ENCODE measurements at regions not wholly inside any gene's neighbourhood (a gene's known extent, or its start where the extent isn't known, plus 50 kb on each side); places are given as distances from the start of the nearest gene placed in this dataset.
"Not testable (repeated sequence)": the region's sequence is repeated elsewhere in the genome, so short reads cannot be mapped to it uniquely, and the experiment has no call there.

DNA sequence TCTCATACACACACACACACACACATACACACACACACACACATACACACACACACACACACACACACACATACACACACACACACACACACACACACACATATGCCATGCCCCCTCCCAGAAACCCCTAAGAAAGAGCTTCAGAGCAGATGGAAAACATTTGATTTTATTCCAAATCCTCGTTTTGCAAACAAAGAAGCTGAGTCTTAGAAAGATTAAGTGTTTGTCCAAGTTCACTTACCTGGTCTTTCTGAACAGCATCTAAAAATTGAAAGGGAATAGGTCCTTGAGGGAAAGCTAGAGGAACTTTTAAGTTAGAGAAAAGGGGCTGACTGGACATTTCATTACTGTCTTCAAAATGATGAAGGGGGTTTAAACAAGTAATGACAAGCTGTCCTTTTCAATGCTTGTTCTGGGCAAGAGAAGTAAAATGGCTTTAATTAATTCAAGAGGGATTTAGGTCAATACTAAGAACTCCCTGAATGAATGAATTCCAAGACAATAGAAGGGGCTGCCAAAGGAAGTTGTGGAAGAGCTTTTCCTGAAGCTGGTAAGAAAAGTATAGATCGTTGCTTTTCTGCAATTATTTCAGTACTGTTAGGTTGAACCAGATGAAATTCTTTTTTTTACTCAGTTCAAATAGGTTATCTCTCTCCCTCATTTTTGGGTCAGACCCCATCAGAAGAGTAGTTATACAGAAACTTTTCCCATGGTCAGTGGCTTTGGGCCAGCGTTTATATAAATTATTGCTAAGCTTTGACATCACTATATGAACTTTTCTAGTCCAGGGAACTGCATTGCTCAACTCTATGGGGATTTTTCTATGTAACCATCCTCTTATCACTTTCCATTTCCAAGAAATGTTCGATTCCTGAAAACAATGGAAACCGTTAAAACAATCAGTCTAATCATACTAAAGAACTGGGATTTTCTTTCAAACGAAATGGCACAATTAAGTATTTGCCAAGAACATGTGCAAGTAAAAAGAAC is 261.4 kb downstream of the MTERF1 start:
- Histone ChIP-seq H3K27ac (no peak overlapping the region), H3K9me3 (no peaks in the 10 kb centered on the region), H3K4me3 (no peak overlapping the region), H3K36me3 (no peaks in the 10 kb centered on the region), H3K4me1 (no peaks in the 10 kb centered on the region), H3K27me3 (no peaks in the 10 kb centered on the region)
- intact Hi-C loops (cut with DNase I; ENCODE audit: low total_unique reads): no loop called here
- TF ChIP-seq POLR2AphosphoS5 (IDR thresholded peaks at IDR 0.05) (no peak), POLR2A (IDR thresholded peaks at IDR 0.05) (no peak)
- TF ChIP-seq, protein P1, sequence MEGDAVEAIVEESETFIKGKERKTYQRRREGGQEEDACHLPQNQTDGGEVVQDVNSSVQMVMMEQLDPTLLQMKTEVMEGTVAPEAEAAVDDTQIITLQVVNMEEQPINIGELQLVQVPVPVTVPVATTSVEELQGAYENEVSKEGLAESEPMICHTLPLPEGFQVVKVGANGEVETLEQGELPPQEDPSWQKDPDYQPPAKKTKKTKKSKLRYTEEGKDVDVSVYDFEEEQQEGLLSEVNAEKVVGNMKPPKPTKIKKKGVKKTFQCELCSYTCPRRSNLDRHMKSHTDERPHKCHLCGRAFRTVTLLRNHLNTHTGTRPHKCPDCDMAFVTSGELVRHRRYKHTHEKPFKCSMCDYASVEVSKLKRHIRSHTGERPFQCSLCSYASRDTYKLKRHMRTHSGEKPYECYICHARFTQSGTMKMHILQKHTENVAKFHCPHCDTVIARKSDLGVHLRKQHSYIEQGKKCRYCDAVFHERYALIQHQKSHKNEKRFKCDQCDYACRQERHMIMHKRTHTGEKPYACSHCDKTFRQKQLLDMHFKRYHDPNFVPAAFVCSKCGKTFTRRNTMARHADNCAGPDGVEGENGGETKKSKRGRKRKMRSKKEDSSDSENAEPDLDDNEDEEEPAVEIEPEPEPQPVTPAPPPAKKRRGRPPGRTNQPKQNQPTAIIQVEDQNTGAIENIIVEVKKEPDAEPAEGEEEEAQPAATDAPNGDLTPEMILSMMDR (IDR thresholded peaks at IDR 0.05): no peak
- no peak for DNase-seq (ENCODE audit: low spot score in 2 of 2)

DNA sequence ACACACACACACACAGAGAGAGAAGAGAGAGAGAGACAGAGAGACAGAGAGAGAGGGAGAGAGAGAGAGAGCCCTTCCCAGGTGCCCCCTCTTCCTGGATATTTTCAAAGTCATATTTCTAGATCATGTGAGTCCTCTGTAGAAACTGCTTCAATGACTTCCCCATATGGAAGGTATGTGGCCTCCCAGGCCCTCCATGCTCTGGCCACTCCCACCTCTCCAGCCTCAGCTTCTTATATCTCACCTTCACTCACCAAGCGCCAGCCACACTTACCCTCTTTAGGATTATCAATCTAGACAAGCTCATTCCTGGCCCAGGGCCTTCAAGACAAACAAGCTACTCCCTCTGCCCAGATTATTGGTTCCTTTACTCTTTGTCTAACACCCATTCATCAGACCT is 259.7 kb downstream of the MTERF1 start:
- Histone ChIP-seq H3K36me3 (no peaks in the 10 kb centered on the region), H3K9me3 (no peaks in the 10 kb centered on the region), H3K27ac (no peak overlapping the region), H3K27me3 (no peaks in the 10 kb centered on the region), H3K4me3 (no peak overlapping the region), H3K4me1 (no peaks in the 10 kb centered on the region)
- DNase-seq (ENCODE audit: low spot score in 2 of 2): no peak
- intact Hi-C loops (cut with DNase I; ENCODE audit: low total_unique reads): no loop called here
- TF ChIP-seq POLR2AphosphoS5 (IDR thresholded peaks at IDR 0.05) (no peak), POLR2A (IDR thresholded peaks at IDR 0.05) (no peak)
- TF ChIP-seq, protein P1 (IDR thresholded peaks at IDR 0.05): no peak

DNA sequence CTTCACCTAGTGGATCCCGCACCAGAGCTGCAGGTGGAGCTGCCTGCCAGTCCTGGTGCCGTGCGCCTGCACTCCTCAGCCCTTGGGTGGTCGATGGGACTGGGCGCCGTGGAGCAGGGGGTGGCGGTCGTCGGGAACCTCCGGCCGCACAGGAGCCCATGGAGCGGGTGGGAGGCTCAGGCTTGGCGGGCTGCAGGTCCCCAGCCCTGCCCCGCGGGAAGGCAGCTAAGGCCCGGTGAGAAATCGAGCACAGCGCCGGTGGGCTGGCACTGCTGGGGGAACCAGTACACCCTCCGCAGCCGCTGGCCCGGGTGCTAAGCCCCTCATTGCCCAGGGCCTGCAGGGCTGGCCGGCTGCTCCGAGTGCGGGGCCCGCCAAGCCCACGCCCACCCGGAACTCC is 253.2 kb downstream of the MTERF1 start:
- H3K36me3 ChIP-seq; intact Hi-C loops (cut with DNase I; ENCODE audit: low total_unique reads); H3K4me3 ChIP-seq; H3K27me3 ChIP-seq; H3K27ac ChIP-seq; H3K4me1 ChIP-seq; DNase-seq (ENCODE audit: low spot score in 2 of 2); H3K9me3 ChIP-seq: not testable (repeated sequence)

DNA sequence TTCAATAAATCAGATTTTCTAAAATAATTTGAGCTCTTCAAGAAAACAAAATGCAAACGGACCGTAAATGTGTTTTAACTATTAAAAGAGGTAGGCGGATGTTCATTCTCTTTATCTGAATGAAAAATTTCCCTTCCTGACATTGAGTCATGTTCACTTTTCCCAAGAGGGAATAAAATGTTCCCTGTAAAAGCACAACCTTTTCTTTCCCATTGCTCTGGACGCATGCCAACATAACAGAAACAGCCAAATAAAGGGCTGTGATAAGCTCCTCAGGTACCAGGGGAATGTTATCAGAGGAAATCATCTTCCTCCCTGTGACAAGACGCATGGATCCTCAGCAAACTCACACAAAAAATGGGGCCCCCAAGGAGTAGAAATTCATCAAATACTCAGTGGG is 251.8 kb downstream of the MTERF1 start:
- H3K36me3 ChIP-seq: no peaks in the 10 kb centered on the region
- intact Hi-C loops (cut with DNase I; ENCODE audit: low total_unique reads): no loop called here
- TF ChIP-seq, protein P1 (IDR thresholded peaks at IDR 0.05): no peak
- TF ChIP-seq POLR2A (IDR thresholded peaks at IDR 0.05) (no peak), POLR2AphosphoS5 (IDR thresholded peaks at IDR 0.05) (no peak)
- no peaks in the 10 kb centered on the region for H3K27me3 ChIP-seq
- no peak for DNase-seq (ENCODE audit: low spot score in 2 of 2)
- H3K4me3 ChIP-seq: no peak overlapping the region
- no peaks in the 10 kb centered on the region for H3K4me1 ChIP-seq
- no peaks in the 10 kb centered on the region for H3K9me3 ChIP-seq
- H3K27ac ChIP-seq: no peak overlapping the region

DNA sequence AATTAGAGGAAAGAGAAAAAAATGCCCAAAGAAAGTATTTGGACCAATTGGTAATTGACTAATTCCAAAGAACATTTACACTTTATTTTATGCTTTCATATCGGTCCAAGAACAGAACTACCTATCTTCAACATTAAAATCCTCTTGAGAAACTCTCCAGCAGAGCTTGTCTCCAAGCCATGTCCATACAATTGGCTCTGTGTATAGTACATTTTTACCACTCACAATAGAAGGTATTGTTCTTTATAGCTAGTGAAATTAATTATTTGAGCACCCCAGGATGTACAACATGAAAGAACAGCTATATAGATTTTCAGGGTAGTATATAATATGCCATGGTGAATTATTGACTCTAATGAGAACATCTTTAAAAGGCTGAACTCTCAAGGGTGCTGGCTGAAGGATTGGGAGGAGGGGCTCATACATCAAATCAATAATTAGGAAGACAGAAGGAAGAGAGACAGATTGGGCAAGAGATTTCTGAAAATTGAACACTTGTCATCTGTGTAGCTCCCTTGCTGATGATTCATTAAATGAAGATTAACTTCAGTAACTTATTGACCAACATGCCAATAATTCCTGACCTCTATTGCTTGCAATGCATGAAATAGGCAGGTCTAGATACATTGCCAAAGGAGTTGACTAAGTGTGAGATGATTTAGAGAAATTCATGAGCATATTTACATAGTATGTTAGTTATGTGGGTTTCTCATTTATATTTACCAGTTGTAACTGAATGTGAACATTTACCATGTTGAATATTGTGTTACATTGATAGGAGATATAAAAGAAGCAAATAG is 249.7 kb downstream of the MTERF1 start:
- H3K4me3 ChIP-seq: no peak overlapping the region
- no peaks in the 10 kb centered on the region for H3K27me3 ChIP-seq
- intact Hi-C loops (cut with DNase I; ENCODE audit: low total_unique reads): no loop called here
- H3K36me3 ChIP-seq: no peaks in the 10 kb centered on the region
- DNase-seq (ENCODE audit: low spot score in 2 of 2): no peak
- H3K27ac ChIP-seq: no peak overlapping the region
- H3K9me3 ChIP-seq: no peaks in the 10 kb centered on the region
- TF ChIP-seq POLR2A (IDR thresholded peaks at IDR 0.05) (no peak), POLR2AphosphoS5 (IDR thresholded peaks at IDR 0.05) (no peak)
- TF ChIP-seq, protein P1 (IDR thresholded peaks at IDR 0.05): no peak
- peaks cover 0 to 6% of the 10 kb centered on the region in 2 donors for H3K4me1 ChIP-seq
